Hepatocyte (in vitro differentiated cells): ENCODE measurements at regions not wholly inside any gene's neighbourhood (a gene's known extent, or its start where the extent isn't known, plus 50 kb on each side); places are given as distances from the start of the nearest gene placed in this dataset.

Experiments
- EZH2 ChIP-seq: fragments of 200-600 bp; sonication (generic); IDR thresholded peaks from 2 replicates; pipeline ENCODE4 v1.6.1; 2016; ENCODE audit warnings: antibody characterized with exemption, mild to moderate bottlenecking, borderline replicate concordance
- TF ChIP-seq, protein P1 (sequence below): fragments of 200-600 bp; sonication (generic); IDR thresholded peaks from 2 replicates; pipeline ENCODE4 v1.5.1; 2016; ENCODE audit warnings: antibody characterized with exemption, mild to moderate bottlenecking; ENCODE audit not compliant: poor library complexity

DNA sequence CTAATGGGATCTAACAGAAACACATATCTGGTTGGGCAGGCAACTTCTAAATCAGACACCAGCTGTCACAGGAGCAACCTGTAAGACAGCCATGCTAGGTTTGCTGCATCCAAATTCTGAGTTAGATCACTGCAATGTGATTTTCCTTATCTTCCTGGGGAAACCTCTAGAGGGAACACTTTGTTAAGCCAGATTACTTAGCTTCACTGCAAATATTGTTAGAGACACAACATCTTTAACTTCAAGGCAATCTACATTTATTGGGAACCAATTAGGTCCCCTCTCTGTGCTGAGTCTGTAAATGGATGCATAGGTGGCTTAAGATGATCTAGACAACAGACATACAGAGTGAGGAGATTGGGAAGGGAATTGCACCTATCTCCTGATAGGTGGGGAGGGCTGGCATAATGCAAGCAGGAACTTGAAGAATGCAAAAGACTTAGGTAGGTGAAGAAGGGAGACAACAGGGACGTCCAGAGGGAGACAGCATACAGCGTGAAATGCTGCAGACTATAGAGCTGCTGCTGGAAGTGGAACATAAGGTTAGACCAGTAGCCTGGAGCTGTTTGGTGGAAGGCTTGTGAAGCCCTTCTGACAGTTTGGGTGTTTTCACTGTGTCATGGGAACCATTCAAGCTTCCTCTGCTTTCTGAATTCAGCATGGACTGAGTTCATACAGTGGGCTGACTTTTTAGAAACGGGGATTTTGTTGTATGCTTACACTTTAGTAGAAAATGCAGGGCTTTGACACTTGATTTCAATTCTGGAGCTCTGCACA is 109.8 kb upstream of the ELMO1 start:
- TF ChIP-seq, protein P1, sequence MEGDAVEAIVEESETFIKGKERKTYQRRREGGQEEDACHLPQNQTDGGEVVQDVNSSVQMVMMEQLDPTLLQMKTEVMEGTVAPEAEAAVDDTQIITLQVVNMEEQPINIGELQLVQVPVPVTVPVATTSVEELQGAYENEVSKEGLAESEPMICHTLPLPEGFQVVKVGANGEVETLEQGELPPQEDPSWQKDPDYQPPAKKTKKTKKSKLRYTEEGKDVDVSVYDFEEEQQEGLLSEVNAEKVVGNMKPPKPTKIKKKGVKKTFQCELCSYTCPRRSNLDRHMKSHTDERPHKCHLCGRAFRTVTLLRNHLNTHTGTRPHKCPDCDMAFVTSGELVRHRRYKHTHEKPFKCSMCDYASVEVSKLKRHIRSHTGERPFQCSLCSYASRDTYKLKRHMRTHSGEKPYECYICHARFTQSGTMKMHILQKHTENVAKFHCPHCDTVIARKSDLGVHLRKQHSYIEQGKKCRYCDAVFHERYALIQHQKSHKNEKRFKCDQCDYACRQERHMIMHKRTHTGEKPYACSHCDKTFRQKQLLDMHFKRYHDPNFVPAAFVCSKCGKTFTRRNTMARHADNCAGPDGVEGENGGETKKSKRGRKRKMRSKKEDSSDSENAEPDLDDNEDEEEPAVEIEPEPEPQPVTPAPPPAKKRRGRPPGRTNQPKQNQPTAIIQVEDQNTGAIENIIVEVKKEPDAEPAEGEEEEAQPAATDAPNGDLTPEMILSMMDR = peak; percentile 14
- no peak for TF ChIP-seq EZH2
